ENCODE measurements at regions not wholly inside any gene's neighbourhood (a gene's known extent, or its start where the extent isn't known, plus 50 kb on each side); places are given as distances from the start of the nearest gene placed in this dataset.
"Not testable (repeated sequence)": the region's sequence is repeated elsewhere in the genome, so short reads cannot be mapped to it uniquely, and the experiment has no call there.

DNA sequence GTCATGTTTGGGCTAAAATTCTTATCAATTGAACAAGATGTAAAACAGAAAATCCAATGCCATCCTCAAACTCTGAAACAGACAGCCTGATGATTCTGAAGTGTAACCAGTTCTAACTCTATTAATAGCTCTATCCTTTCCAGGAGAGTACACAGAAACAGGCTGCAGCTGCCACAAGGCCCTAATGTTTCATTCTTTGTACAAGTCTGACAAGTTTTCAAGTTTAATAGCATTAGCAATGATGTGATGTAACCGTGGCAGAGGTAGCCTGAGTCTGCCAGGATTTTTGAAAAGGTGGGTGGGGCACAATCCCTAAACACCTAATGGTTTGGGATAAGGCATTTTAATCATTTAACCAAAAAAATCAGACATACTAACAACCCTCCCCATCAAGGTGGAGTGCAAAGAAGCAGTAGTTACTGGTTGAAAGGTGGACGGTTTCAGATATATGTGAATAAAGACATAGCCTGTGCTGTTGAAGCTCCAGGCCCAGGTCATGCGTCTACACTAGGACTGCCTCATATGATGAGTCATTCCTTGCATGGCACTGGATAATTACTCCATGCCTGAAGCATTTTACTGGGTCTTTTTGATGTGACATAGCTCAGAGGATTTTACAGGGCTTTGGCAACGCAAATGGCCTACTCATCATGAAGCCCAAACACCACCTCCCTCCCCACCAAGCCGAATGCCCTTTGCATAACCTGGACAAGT lies 145.1 kb upstream of the GRIP1 start:
- Histone ChIP-seq H3K4me3 (no peak overlapping the region), H3K4me1 (no peaks in the 10 kb centered on the region), H3K27ac (no peak overlapping the region), H3K36me3 (no peaks in the 10 kb centered on the region), H3K9me3 (no peaks in the 10 kb centered on the region), H3K27me3 (no peaks in the 10 kb centered on the region)
- 80% methylated on average over 5 of the region's 5 CpGs for WGBS, 2 donors
- DNase-seq (no peak), FAIRE-seq (no peak), ATAC-seq (peak in 3 of 4 donors; percentile 44 to 76 (median 68))
- TF ChIP-seq CTCF (IDR thresholded peaks at IDR 0.05): no peak
- intact Hi-C loops (cut with DNase I): no loop called here

- H3K36me3 ChIP-seq; DNase-seq; H3K4me1 ChIP-seq; H3K27me3 ChIP-seq; H3K4me3 ChIP-seq; H3K27ac ChIP-seq; ATAC-seq; intact Hi-C loops (cut with DNase I); FAIRE-seq; H3K9me3 ChIP-seq: not testable (repeated sequence)
- WGBS, 2 donors: 86 to 88% methylated on average over 2 of the region's 2 CpGs
Measured at GRCh38 chr12:66825921-66826320, 147.0 kb upstream of the GRIP1 start.

- no peak for DNase-seq
- no peak for FAIRE-seq
- Histone ChIP-seq H3K27ac (no peak overlapping the region), H3K9me3 (no peaks in the 10 kb centered on the region), H3K27me3 (no peaks in the 10 kb centered on the region), H3K36me3 (no peaks in the 10 kb centered on the region), H3K4me3 (no peak overlapping the region), H3K4me1 (no peaks in the 10 kb centered on the region)
- 94 to 100% methylated on average over 3 of the region's 3 CpGs for WGBS, 2 donors
- intact Hi-C loops (cut with DNase I): no loop called here
- ATAC-seq: no peak
- TF ChIP-seq CTCF (IDR thresholded peaks at IDR 0.05): no peak
Measured at GRCh38 chr12:66829660-66830325, 150.9 kb upstream of the GRIP1 start.

- FAIRE-seq (no peak), ATAC-seq (no peak), DNase-seq (no peak)
- Histone ChIP-seq H3K27me3 (no peaks in the 10 kb centered on the region), H3K9me3 (no peaks in the 10 kb centered on the region), H3K4me3 (no peak overlapping the region), H3K27ac (no peak overlapping the region), H3K36me3 (no peaks in the 10 kb centered on the region), H3K4me1 (no peaks in the 10 kb centered on the region)
- 78 to 81% methylated on average over 4 of the region's 4 CpGs for WGBS, 2 donors
- intact Hi-C loops (cut with DNase I): no loop called here
- no peak for TF ChIP-seq CTCF (IDR thresholded peaks at IDR 0.05)
Measured at GRCh38 chr12:66831495-66831894, 152.6 kb upstream of the GRIP1 start.

DNA sequence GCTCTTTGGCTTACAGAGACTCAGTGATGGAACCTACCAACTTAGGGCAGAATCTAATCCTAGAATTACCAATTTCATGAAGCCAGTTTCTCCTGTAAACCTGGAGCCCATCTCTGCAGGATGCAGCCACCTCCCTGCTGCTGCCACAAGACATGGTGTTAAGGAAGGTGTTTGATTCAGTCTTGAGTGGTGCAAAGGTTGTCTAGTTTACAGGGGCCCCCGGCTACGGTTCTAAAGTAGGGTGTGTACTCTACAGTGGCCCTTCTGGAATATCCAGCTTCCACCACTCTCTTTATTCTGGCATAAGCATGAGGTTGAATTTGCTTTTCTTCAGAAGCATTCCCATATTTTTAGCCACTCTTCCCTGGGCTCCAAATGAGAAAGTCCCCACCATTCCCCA lies 154.1 kb upstream of the GRIP1 start:
- no peak for TF ChIP-seq CTCF (IDR thresholded peaks at IDR 0.05)
- WGBS, 2 donors: 95 to 97% methylated on average over 2 of the region's 2 CpGs

More for the DNA sequence above, 154.1 kb upstream of the GRIP1 start:
- no peak for DNase-seq
- no peaks in the 10 kb centered on the region for H3K4me1 ChIP-seq
- no peak for FAIRE-seq
- H3K4me3 ChIP-seq: no peak overlapping the region
- H3K9me3 ChIP-seq: no peaks in the 10 kb centered on the region
- H3K27me3 ChIP-seq: no peaks in the 10 kb centered on the region
- intact Hi-C loops (cut with DNase I): no loop called here
- no peaks in the 10 kb centered on the region for H3K36me3 ChIP-seq
- H3K27ac ChIP-seq: no peak overlapping the region
- no peak for ATAC-seq
